GM21423 (cell line): ENCODE measurements at regions not wholly inside any gene's neighbourhood (a gene's known extent, or its start where the extent isn't known, plus 50 kb on each side); places are given as distances from the start of the nearest gene placed in this dataset.

Source experiments
- ATAC-seq: cut with Tn5 transposase; IDR thresholded peaks from one replicate; pipeline ENCODE4 v1.9.1; 2021; ENCODE audit warnings: mild to moderate bottlenecking, moderate library complexity; ENCODE audit not compliant: unreplicated experiment

DNA sequence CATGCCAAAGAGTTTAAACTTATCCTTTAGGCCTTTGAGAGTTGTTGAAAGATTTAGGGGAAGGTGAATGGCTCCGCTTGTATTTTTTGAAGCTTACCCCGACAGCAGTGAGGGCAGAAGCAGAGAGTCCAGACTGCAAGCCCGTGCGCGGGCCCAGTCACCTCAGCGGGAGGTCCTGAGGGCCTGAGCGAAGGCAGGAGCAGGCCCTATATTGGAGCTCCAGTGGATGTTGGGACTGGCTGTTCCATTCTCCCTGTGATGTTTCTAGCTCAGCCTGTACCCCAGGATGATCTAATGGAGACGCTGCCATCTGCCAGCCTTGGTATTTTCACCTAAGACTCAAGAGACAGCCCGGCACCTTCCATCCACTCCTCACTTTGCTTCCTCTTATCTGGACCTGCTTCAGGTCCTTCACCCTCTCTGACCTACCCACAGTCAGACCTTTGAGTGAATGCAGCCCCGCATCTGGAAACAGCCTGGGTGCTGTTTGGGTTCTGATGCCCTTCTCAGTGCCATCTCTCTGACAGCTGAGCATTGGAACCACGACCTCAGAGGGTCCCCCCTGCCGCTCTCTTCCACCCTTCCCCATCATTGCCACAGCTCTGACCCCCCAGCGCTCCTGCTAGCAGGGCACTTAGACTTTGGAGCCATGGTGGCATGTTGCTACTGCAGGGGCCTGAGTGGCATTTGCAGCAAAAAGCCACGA, 628.2 kb upstream of the CADM1 start:
- no peak for ATAC-seq

DNA sequence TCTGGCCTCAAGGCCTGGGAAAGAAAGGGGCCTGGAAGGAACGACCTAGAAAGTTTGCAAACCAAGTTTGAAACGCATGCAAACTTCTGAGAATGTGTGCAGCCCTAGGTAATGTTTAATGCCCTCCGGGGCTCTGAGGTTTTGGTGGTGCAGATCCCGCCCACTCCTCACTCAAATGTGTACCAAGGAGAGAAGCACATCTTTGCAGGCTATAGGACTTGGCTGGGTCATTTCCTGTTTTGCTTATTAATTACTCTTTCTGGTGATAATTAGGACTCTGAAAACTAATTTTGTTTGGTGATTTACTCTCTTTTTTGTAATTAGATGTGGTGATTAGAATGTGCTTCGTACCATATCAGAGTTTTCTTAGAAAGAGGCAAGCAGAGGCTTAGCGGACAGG, 625.9 kb upstream of the CADM1 start:
- ATAC-seq: no peak

DNA sequence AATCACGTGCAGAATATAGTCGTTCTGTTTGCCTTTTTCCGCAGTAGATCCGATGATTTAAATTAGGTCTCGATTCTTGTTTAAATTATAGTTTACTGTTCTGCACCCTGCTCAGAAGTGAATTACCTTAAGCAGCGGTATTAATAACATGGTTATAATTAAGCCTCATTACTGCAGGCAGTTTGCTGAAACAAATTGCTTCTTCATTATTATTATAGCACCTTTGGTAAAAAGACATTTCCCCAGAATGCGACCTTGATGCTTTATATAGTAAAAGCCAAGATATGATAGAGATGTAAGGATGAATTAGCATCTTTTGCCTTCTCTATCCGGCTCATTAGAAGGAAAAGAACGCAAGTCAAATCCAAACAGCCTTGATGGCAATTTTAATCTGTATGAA, 625.2 kb upstream of the CADM1 start:
- no peak for ATAC-seq

DNA sequence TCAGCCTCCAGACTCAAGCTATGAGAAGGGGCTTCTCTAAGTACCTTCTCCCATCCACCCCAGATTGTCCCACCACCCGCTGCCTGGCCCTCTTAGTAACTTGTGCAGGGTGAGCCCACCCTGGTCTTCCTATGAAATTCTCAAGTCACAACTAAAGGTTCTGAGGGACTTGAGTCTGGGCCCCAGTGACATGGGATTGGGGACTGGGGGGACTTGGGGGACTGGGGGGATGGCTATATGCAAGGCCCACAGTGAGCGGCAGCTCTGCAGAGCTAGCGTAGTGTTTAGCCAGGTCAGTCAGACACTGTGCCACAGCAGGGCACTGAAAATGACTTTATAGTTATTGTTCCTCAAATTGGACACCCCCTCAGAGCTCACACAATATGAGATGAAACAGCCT, 622.3 kb upstream of the CADM1 start:
- ATAC-seq: no peak

DNA sequence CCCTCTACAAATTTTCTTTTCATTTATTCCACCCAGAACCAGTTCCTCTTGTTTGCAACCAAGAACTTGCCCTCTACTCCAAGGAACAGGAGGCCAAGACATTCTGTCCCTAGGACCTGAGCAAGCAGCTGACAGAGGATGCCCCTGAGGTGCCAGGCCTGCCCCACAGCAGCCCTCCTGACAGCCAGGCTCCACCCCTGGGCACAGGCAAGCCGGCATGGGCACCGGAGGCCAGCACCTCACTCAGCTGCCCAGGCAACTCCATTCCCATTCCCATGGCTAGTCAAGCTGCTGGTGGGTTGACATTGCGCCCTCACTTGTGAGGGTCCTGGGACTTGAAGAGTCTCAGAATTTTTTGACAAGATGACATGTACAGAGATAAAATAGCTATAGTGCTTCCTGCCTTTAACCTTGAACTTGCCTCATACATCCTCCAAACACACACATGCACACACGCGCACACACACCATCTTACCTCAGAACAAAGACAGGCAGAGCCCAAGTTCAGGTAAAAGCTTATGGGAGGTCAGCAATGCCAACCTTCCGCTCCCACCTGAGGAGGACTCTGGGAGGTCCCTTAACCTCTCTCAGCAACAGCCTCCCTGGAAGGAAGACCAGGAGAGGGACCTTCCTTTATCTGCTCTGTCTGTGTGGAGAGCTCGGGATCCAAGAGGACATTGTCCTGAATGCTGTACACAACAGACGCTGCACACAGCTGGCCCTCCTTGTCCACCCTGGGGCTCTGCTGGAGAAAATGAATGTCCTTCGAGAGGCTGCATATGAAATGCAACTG, 620.9 kb upstream of the CADM1 start:
- no peak for ATAC-seq

DNA sequence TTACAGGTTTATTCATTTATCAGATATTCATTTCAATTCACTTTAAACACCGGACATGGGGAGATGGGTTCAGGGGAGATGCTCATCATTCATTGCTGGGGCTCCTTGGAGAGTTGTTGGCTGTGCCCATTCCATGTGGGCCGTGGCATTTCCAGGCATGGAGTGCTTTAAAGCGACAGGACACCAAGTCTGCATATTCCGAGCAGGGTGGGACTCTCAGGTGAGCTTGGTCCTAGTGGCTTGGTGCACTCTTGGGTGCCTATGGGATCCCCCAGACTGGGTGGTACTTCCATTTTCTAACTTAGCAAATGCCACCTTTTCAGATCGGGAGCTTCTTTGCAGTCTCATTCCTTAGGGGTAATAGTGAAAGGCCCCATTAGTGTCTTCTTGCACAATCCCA, 619.5 kb upstream of the CADM1 start:
- ATAC-seq: no peak

DNA sequence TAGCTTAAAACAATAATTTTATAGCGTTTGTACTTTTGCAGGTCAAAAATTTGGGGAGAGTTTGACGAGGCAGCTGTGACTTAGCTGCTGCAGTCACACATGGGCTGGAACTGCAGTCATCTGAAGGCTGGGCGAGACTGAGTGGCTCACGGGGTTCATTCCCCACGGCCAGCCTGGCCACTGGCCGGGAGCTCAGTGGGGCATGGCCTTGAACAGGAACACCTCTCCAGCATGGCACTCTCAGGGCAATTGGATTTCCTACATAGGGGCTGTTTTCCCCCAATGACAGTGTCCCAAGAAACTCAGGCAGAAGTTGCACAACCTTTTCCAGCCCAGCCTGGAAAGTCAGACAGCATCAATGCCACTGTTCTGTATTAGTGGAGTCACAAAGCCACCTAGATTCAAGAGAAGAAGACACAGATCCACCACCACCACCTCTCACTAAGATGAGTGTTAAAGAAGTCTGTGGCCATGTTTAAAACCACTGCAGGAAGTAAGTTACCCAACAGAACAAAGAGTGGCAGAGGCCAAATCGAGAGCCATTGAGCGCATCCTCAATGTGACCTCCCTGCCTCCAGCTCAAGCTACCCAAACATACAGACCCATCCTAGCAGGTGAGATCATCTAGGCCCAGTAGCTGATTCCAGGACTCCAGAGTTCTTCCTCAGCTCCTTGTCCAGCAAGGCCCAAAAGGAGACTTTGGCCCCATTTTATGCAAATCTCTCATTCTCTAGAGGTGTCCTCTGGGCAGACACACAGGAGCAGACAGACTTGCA, 618.7 kb upstream of the CADM1 start:
- ATAC-seq: no peak

DNA sequence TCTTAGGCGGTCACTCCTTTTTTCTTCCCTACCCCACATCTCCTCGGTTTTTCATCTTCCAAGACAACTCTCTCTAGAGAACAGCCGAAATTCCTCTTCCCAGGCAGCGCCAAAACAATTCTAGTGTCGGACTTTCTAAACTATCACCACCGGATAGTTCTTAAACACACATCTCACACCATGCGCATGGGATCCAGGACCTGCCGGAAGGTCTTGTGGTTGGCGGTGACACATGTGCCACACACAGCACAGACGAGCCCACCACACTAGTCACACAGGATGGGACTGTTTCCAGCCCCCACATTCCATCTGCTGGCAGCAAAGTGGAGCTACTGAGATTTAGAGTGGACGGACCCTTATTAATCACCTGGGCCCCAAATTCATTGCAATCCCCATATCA, 614.9 kb upstream of the CADM1 start:
- no peak for ATAC-seq

DNA sequence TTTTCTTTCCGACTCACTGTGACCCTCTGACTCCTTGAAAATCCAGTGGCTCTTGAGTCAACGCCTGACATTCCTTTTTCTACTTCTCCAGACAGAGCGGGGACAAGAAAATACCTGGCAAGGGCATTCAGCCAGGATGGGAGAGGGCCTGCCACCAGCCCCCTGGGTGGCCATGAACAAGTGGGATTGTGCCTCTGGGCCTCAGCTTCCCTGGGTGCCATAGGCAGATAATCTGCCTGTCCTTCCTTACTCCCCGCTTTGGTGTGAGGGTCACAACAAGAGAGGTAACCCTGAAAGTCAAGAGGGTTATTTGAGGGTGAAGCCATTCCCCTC, 613.9 kb upstream of the CADM1 start:
- no peak for ATAC-seq

DNA sequence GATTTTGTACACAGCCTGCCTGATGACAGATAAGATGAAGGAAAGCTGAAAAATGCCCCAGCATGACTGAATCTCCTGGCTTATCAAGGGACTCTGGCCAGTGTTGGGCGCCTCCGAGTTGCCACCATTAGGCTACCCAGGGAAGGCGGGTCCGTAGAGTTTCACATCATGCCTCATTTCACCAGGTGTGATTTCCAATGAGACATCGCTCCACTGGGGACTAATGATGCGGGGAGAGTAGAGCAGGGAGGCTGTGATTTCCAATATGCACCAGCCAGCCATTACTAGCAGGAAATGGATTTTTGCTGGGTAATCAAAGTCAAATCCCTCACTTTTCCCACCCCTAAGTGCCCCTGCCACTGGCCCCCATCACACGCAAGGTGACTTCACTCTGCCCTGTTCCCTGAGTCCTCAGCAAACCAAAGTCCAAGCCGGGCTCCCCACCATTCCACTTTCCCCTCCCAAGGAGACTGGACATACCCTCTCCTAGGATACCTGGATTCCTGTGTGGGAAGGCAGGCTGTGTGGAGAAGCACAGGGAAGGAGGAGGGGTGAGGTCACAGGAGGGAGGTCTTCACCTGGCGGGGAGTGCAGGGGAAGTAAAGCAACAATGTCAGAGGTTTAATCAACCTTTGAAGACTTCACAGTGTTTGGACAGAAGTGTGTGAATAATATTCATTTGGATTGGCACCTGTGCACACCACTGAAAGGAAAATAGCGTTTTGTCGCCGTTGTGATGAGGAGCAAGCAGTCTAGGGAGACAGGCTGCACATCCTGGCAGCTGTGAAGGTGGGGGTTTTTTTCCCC, 613.3 kb upstream of the CADM1 start:
- ATAC-seq: no peak

DNA sequence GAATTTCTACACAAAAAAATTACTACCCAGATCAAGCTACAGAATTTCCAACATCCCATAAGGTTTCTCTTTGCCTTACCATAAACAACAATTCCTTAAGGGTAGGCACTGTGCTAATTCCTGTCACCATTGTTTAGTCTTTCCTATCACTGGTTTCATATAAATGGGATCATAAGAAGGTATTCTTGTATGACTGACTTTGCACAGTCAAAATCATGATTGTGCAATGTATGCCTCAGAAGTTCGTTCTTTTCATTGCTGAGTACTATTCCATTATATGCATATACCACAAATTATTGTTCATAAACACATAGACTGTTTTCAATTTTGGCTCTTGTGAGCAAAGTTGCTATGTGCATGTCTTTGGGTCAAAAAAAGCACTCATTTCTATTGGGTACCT, 611.6 kb upstream of the CADM1 start:
- no peak for ATAC-seq

DNA sequence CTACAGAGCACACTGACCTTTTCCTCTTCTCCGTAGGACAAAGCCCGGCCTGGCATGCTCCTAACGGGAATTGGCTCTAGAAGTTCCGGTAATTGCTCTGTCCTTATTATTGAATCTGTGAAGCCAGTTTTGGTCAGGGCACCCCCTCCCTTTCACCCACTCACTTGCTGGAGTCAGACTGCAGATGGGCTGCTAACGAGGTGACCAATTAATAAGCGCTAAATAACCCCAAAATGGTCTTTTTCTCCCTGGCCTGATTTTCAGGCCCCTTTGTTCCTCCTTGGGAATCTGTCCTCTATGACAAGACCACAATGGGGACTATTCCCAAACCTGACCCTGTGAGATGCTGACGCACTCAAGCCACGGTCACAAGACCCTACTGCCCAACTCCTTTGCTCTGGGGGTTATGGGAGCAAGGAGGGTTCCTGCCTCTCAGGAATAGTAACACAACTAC, 610.0 kb upstream of the CADM1 start:
- ATAC-seq: no peak

DNA sequence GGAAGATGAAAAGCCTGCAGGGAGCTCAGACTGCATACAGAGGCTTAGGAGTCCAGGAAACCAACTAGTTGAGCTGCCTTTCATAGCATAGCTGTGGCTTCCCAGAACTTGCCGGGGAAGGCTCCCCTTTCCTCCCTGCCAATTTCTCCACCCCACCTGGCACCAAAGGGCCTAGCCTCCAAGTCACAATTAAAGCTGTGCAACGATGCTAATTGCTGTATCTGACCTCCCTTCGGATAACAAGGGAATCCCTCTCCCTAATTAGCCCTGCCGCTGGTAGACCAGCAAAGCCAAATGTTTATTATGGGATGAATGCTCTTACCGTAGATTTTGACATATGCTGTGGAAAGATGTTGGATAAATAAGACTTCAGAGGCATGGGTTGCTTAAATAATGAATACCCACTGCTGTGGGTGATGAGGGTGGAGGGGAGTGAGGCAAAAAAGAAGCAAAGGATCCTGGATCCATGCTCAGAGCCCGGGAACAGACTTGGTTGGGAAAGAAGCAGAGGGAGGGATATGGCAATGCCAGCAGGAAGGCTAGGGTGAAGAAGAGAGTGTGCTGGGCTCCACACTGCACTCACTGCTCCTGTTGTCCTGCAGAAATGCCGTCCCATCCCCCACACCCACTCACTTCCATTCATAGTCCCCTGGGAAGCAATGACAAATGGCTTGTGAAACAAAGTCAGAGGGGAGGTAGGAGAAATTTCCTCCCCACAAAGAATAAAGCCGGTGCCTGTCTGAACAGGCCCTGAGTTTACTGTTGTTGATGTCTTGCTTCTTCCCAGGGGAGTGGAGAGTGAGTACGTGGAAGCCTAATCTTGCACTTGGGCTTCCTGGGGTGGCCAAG, 608.1 kb upstream of the CADM1 start:
- ATAC-seq: no peak

DNA sequence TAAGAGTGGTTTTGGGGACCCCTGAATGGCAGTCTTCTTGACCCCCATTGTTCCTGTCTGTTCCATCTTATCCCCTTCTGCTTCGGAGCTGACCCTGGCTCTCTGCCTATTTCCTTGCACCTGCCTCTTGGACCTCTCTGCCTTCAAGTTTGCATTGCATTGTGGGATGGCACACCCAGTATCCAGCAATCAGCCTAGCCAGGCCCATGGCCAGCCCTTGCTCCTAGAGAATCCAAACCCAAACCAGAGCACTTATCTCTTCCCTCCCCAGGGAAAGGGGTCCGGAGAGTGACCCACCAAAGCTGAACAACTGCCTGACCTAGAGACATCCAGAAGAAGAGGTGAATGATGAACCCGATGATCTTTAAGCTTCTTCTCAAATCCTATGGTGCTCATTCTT, 607.3 kb upstream of the CADM1 start:
- no peak for ATAC-seq

DNA sequence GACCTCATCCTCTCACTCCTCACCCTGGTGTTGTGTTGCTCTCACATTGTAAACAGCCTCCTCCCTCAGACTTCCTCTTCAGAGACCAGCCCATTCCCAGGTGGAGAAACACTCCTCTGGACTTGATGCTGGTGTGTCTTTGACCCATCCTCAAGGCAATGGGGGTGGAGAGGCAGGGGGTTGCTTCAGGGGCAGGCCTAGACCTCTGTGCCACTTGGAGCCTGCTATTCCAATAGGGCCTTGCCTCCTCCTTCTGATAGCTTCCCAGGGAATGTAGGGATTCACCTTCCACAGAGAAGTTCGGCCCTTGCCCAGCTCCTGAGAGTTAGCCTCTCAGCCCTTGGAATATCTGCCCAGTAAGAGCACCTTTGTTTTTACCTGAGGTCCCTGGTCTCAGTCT, 606.6 kb upstream of the CADM1 start:
- no peak for ATAC-seq

DNA sequence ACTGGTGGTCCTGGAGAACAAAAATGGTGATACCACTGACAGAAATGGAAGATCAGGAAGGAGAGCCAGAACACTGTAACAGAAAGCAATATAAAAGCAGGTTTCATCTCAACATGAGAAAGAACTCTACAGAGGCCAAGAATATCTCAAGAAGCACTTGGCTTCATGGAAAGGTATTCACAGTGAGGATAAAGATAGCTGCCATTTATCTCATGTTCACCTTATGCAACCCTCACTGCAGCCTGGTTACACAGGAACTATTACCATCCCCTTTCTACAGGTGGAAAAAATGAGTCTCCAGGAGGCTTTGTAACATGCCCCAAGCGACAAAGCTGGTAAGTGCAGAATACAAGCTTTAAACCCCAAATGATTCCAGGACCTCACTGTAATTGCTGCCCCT, 606.1 kb upstream of the CADM1 start:
- ATAC-seq: no peak

DNA sequence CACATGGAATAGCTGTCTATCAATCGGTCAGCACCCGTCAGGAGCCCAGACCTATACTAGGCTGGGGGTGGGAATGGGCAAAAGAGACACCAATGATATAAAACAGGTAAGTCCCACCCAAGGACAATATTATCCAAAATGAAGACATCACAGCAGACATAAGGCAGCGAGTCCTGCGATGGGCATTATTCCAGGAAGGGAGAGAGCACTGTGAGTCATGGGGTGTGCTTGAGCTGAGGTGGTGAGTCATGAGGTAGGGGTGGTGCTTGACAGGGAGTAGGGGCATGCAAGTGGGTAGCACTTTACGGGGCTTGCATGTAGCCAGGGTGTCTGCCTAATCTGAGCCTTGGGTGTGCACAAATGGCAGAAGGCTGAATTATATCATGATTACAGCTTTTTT, 605.0 kb upstream of the CADM1 start:
- no peak for ATAC-seq

DNA sequence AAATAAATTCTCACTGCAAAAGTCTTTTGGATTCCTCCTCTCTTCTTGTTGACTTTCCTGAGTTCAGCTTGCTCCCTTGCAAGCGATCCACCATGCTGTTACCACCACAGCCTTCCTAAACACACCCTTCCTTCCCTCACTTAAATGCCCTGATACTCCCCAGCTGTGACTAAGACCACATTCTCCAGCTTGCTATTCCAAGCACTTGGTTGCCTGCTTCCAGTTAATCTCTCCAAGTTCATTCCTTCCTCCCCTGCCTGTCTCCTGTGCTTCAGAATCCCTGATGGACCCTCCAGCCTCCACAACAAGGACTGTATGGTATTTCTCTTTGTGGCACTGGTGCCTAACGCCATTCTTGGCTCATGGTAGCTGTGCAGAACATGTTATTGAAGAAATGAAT, 603.9 kb upstream of the CADM1 start:
- ATAC-seq: no peak

DNA sequence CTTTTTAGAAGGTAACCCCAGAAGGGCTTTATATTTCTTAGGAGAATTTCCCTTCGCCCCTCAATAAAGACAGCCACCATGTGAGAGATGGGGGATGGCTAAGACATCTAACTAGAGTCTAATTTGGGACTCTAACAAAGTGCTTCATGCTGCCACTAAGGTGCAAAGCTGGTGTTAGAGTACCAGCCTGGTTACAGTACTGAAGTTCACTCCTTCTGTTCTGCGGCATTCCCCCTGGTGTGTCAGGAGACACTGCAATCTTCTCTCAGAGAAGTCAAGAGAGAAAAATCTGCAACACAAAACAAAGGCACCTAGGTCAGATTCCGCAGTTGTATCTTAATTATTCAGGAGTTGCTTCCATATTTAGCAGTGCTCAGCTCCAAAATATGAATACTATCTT, 603.0 kb upstream of the CADM1 start:
- no peak for ATAC-seq

DNA sequence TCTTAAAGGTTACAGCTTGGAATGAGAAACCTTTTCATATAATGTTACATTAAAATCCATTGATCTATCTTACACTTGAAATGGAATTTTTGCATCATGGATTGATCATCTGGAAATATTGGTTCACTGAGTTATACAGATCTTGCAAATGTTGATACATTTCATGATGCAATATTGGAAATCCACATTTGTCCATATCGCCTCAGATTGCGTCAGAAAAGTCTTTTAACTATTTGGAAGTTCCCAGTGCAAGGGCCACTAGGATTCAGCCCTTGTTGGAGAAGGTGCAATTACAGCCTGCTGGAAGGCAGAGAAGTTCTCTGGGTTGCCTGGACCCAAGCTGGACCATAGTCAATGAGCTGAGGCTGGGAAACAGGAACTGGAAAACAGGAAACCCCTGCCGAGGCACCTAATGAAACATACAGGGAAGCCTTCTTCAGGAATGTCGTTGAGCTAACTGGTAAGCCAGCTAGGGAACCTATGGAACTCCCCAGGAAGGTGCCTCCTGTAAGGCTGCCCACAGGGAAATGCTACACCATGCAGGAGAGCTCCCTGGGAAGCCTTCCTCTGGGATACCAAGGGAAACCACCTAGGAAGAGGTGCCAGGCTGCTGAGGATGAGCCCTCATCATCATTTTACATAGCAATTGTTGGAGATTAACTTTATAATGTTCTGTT, 600.4 kb upstream of the CADM1 start:
- no peak for ATAC-seq
